Esophagus (tissue), 2 donors: ENCODE measurements at regions not wholly inside any gene's neighbourhood (a gene's known extent, or its start where the extent isn't known, plus 50 kb on each side); places are given as distances from the start of the nearest gene placed in this dataset.

Experiments
- H3K27ac ChIP-seq, 2 donors: one replicate each; pipeline ENCODE4 v1.5.1; 2013; ENCODE audit warnings: low read depth in 2 of 2, mild to moderate bottlenecking in 2 of 2, inconsistent platforms in 1 of 2, low read length in 1 of 2, moderate library complexity in 1 of 2
- H3K27me3 ChIP-seq, 2 donors: one replicate each; pipeline ENCODE4 v1.6.1; 2013; ENCODE audit warnings: low read length in 2 of 2, control low read depth in 1 of 2, mild to moderate bottlenecking in 1 of 2; ENCODE audit not compliant: insufficient read depth in 2 of 2, control insufficient read depth in 1 of 2
- H3K36me3 ChIP-seq, 2 donors: one replicate each; pipeline ENCODE4 v1.6.1; 2013; ENCODE audit warnings: low read length in 1 of 2; ENCODE audit not compliant: control insufficient read depth in 2 of 2, insufficient read depth in 2 of 2
- H3K4me1 ChIP-seq, 2 donors: one replicate each; pipeline ENCODE4 v1.6.1; 2013; ENCODE audit warnings: low read length in 1 of 2; ENCODE audit not compliant: control insufficient read depth in 2 of 2, insufficient read depth in 2 of 2
- H3K4me3 ChIP-seq, 2 donors: one replicate each; pipeline ENCODE4 v1.5.1; 2013; ENCODE audit warnings: low read length in 2 of 2, mild to moderate bottlenecking in 2 of 2, low read depth in 1 of 2, moderate library complexity in 1 of 2
- H3K9me3 ChIP-seq, 2 donors: one replicate each; pipeline ENCODE4 v1.6.1; 2013; ENCODE audit warnings: mild to moderate bottlenecking in 2 of 2, low read depth in 1 of 2, low read length in 1 of 2, moderate library complexity in 1 of 2; ENCODE audit not compliant: control insufficient read depth in 2 of 2, insufficient read depth in 1 of 2
- WGBS, 2 donors: extraction: QIAGEN DNeasy Blood & Tissue Kit; methylation state at CpG; one replicate each; pipeline ENCODE4 v1.1.7; 2013; 5-methylcytosine and 5-hydroxymethylcytosine counted together
- donor health status: healthy with polysubstance abuse.
- donor health status: Bipolar disorder and iron deficiency.

- H3K4me1 ChIP-seq = no peaks in the 10 kb centered on the region
- H3K4me3 ChIP-seq = no peak overlapping the region
- H3K9me3 ChIP-seq = no peaks in the 10 kb centered on the region
- no peaks in the 10 kb centered on the region for H3K27me3 ChIP-seq
- no peak overlapping the region for H3K27ac ChIP-seq
- no peaks in the 10 kb centered on the region for H3K36me3 ChIP-seq
Observed at GRCh38 chr13:75139291-75139690, 342.7 kb downstream of the TBC1D4 start.

DNA sequence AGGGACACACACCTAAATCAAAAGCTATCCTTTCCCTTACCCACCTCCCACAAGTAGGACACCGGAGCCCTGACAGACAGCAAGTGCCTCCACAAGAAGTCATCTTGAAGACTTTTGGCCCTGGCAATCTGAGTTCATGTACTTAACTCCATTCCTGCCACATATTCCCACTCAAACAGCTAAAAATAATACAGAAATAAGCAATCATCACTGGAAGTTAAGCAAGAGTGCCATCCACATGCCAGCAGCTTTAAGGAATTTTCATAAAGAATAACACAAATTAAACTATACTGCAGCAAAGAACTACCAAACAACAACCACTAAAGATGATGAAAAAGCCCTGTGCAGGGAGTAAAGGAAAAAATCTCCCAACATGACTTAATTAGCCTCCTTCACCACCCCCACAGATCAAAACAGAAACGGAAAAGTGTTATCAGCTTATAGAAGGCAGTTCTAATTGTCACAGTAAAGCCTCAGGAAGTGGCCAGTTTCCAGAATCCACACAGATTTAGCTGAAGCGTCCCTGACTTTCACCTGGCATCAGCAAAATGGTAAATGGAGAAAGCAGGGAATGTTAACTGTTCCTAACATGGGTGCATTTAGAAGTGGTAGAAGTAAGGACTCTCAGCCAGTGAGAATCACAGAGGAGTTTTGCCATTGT is 343.9 kb downstream of the TBC1D4 start:
- Histone ChIP-seq H3K9me3 (no peaks in the 10 kb centered on the region), H3K27ac (no peak overlapping the region), H3K36me3 (no peaks in the 10 kb centered on the region), H3K27me3 (no peaks in the 10 kb centered on the region), H3K4me1 (no peaks in the 10 kb centered on the region), H3K4me3 (no peak overlapping the region)
- WGBS, 2 donors = 70 to 72% methylated on average over 3 of the region's 3 CpGs

DNA sequence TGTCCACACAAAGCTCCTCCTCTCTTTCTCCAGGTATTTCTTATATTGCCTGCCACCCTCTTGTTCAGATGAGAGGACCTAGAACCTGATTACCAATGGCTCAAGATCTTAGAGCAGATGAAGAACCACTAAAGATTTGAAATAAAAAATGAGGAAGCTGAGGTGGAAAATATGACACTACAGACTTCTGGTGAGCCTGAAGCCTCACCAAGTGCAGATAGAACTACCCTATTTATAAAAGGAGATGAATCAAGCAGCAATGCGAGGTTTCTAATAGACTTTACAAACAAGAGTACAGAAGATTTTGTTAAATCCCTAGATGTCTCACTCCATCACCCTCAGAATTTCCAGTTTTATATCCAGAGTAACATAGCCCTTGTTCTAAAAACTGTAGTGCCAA is 345.8 kb downstream of the TBC1D4 start:
- H3K4me3 ChIP-seq = no peak overlapping the region
- no peaks in the 10 kb centered on the region for H3K27me3 ChIP-seq
- 81 to 86% methylated on average over 1 of the region's 1 CpG for WGBS, 2 donors
- no peaks in the 10 kb centered on the region for H3K9me3 ChIP-seq
- H3K4me1 ChIP-seq = no peaks in the 10 kb centered on the region
- no peak overlapping the region for H3K27ac ChIP-seq
- no peaks in the 10 kb centered on the region for H3K36me3 ChIP-seq

- no peak overlapping the region for H3K4me3 ChIP-seq
- H3K4me1 ChIP-seq = no peaks in the 10 kb centered on the region
- no peaks in the 10 kb centered on the region for H3K9me3 ChIP-seq
- no peaks in the 10 kb centered on the region for H3K36me3 ChIP-seq
- 73 to 77% methylated on average over 6 of the region's 6 CpGs for WGBS, 2 donors
- no peak overlapping the region for H3K27ac ChIP-seq
- no peaks in the 10 kb centered on the region for H3K27me3 ChIP-seq
Observed at GRCh38 chr13:75135325-75135825, 346.6 kb downstream of the TBC1D4 start.

DNA sequence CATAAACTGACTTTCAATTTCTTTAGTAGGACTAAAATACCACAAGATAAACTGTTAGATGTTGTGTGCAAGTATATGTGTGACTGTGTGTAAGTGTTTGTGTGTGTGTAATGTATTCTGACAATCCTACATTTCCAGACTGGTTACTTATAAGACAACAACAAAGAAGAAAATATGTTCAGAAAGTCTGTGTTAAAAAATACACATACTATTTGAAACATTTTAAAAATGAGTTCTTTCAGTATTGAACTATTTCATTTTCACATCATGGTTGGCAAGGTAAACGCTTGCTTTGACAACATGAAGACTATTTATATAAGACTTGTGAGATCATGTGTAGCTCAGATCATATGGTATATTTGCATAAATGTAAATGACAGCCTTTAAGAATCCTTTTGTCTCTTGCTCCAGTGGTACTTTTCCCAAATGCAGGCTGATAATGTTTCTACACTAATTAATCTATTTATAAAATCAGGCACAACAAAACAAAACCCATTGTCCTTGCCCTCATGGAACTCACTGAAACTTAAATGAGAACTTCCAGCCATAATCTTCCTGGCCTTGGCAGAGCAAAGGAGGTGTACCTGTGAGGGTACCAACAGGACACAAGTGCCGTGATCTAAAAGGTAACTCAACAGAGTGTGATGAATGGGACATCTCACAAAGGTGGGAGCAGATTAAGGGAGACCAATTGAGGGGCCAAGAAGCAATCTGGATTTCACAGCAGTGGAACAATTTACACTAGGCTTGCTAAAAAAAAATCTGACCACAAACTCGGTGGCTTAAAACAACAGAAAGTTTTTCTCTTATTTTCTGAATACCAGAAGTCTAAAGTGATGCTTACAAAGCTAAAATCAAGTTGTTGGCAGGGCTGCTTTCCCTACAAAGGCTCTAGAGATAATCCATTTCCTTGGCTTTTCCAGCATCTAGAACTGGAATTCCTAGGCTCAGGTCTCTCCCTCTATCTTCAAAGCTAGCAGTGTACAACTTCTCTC is 349.0 kb downstream of the TBC1D4 start:
- 52 to 73% methylated on average over 3 of the region's 3 CpGs for WGBS, 2 donors
- Histone ChIP-seq H3K27me3 (no peaks in the 10 kb centered on the region), H3K4me1 (no peaks in the 10 kb centered on the region), H3K9me3 (no peaks in the 10 kb centered on the region), H3K4me3 (no peak overlapping the region), H3K36me3 (no peaks in the 10 kb centered on the region), H3K27ac (no peak overlapping the region)

- H3K4me1 ChIP-seq = no peaks in the 10 kb centered on the region
- H3K36me3 ChIP-seq = no peaks in the 10 kb centered on the region
- 38 to 57% methylated on average over 1 of the region's 1 CpG for WGBS, 2 donors
- no peak overlapping the region for H3K4me3 ChIP-seq
- H3K9me3 ChIP-seq = no peaks in the 10 kb centered on the region
- no peaks in the 10 kb centered on the region for H3K27me3 ChIP-seq
- no peak overlapping the region for H3K27ac ChIP-seq
Observed at GRCh38 chr13:75129331-75129730, 352.6 kb downstream of the TBC1D4 start.

DNA sequence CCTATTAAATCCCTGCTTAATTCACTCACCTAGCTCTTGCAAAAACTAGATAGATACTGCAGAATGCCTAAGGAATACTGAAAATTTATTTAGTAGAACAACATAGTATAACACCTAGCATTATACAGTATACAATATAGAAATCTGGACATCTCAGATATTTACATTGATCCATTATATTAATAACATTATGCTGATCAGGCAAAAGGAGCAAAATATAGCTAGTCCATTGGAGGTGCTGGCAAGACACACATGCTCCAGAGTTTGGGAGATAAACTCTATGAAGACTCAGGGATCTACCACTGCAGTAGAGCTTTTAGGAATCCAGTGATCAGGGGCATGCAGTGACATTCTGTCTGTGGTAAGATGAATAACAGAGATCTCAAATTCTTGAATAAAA is 357.6 kb downstream of the TBC1D4 start:
- H3K4me1 ChIP-seq = no peaks in the 10 kb centered on the region
- no peak overlapping the region for H3K27ac ChIP-seq
- no peak overlapping the region for H3K4me3 ChIP-seq
- no peaks in the 10 kb centered on the region for H3K9me3 ChIP-seq
- no peaks in the 10 kb centered on the region for H3K36me3 ChIP-seq
- no peaks in the 10 kb centered on the region for H3K27me3 ChIP-seq

DNA sequence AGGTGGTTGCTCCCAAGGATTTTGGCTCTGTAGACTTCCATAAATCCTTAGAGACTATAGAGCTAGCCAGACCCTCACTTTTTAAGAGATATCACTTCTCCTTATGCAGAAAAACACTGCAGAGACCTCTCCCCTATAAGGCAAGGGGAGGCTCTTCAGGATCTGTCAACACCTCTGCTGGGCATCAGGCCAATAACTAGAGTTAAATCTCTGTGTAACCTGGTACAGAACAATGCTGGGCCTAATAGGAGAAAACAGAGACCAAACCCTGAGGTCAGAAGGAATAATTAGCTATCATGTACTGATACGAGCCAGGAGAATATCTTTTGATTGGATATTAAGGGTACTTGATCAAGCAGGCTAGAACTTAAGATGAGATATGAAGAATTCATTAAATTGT is 358.5 kb downstream of the TBC1D4 start:
- WGBS, 2 donors = 70 to 76% methylated on average over 1 of the region's 1 CpG
- no peaks in the 10 kb centered on the region for H3K4me1 ChIP-seq
- no peaks in the 10 kb centered on the region for H3K27me3 ChIP-seq
- no peaks in the 10 kb centered on the region for H3K9me3 ChIP-seq
- H3K4me3 ChIP-seq = no peak overlapping the region
- H3K27ac ChIP-seq = no peak overlapping the region
- H3K36me3 ChIP-seq = no peaks in the 10 kb centered on the region

DNA sequence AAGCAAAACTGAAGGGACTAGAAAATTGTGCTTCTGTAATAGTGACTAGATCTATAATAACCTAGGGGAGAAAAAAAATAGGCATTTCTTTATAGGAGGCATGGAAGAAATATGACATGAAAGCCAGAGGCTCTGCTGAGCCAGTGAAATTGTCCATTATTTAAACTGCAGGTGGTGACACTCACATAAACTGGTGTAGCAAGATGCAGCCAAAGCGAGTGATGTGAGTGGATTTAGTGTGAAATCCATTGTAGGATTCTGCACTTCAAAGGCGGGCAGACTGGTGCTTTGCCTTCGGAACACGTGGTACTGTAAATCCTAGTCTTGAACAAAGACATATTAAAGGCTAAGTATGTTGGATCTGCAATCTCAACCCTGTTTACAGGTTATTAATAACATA is 361.9 kb downstream of the TBC1D4 start:
- no peaks in the 10 kb centered on the region for H3K4me1 ChIP-seq
- H3K36me3 ChIP-seq = no peaks in the 10 kb centered on the region
- no peaks in the 10 kb centered on the region for H3K27me3 ChIP-seq
- no peak overlapping the region for H3K4me3 ChIP-seq
- H3K27ac ChIP-seq = no peak overlapping the region
- WGBS, 2 donors = 59 to 68% methylated on average over 4 of the region's 4 CpGs
- no peaks in the 10 kb centered on the region for H3K9me3 ChIP-seq
